Astrocyte (in vitro differentiated cells and primary cell): ENCODE measurements at regions not wholly inside any gene's neighbourhood (a gene's known extent, or its start where the extent isn't known, plus 50 kb on each side); places are given as distances from the start of the nearest gene placed in this dataset.
"Not testable (repeated sequence)": the region's sequence is repeated elsewhere in the genome, so short reads cannot be mapped to it uniquely, and the experiment has no call there.

Experiments used
- DNase-seq: peaks from one replicate; pipeline ENCODE4 v3.0.0-alpha.2; 2010; ENCODE audit warnings: low read depth
- FAIRE-seq: peaks from 2 replicates; lab custom pipeline; 2011; peaks lifted over from hg19 to GRCh38; lab: Jason Lieb, UNC
- H2AFZ ChIP-seq: 2 replicates; pipeline ENCODE4 v1.6.0; 2012; ENCODE audit warnings: low read depth, low read length, inconsistent platforms
- H3K27ac ChIP-seq: 2 replicates; pipeline ENCODE4 v1.5.1; 2011; ENCODE audit warnings: low read depth, low read length, inconsistent platforms
- H3K27me3 ChIP-seq: 2 replicates; pipeline ENCODE4 v1.6.0; 2011; ENCODE audit warnings: low read length, inconsistent platforms; ENCODE audit not compliant: insufficient read depth
- H3K36me3 ChIP-seq: 2 replicates; pipeline ENCODE4 v1.5.1; 2011; ENCODE audit warnings: low read length, inconsistent platforms; ENCODE audit not compliant: insufficient read depth
- H3K4me1 ChIP-seq: 2 replicates; pipeline ENCODE4 v1.5.1; 2011; ENCODE audit warnings: low read length, inconsistent platforms; ENCODE audit not compliant: insufficient read depth
- H3K4me2 ChIP-seq: 2 replicates; pipeline ENCODE4 v1.6.0; 2012; ENCODE audit warnings: low read length, inconsistent platforms
- H3K4me3 ChIP-seq: 2 replicates; pipeline ENCODE4 v1.5.1; 2011; ENCODE audit warnings: low read depth, mild to moderate bottlenecking, low read length, inconsistent platforms; ENCODE audit not compliant: insufficient read depth
- H3K79me2 ChIP-seq: 2 replicates; pipeline ENCODE4 v1.6.0; 2012; ENCODE audit warnings: mild to moderate bottlenecking, low read length, inconsistent platforms; ENCODE audit not compliant: insufficient read depth
- H3K9ac ChIP-seq: 2 replicates; pipeline ENCODE4 v1.6.0; 2012; ENCODE audit warnings: mild to moderate bottlenecking, low read length, inconsistent platforms
- H3K9me3 ChIP-seq: 2 replicates; pipeline ENCODE4 v1.5.1; 2012; ENCODE audit warnings: low read depth, mild to moderate bottlenecking, low read length, inconsistent platforms; ENCODE audit not compliant: insufficient read depth
- H4K20me1 ChIP-seq: 2 replicates; pipeline ENCODE4 v1.6.0; 2012; ENCODE audit warnings: low read length, inconsistent platforms; ENCODE audit not compliant: insufficient read depth
- H3K27ac Mint-ChIP-seq: one replicate; pipeline ENCODE4 v1.8.0; 2021; ENCODE audit warnings: mild to moderate bottlenecking, mixed read lengths; ENCODE audit not compliant: unreplicated experiment
- H3K27me3 Mint-ChIP-seq: one replicate; pipeline ENCODE4 v1.8.0; 2021; ENCODE audit warnings: low read depth, mixed read lengths; ENCODE audit not compliant: unreplicated experiment
- H3K36me3 Mint-ChIP-seq: one replicate; pipeline ENCODE4 v1.8.0; 2021; ENCODE audit warnings: low read depth, mixed read lengths; ENCODE audit not compliant: unreplicated experiment
- H3K4me1 Mint-ChIP-seq: one replicate; pipeline ENCODE4 v1.8.0; 2021; ENCODE audit warnings: low read depth, mixed read lengths; ENCODE audit not compliant: unreplicated experiment
- H3K4me3 Mint-ChIP-seq: one replicate; pipeline ENCODE4 v1.8.0; 2021; ENCODE audit warnings: mild to moderate bottlenecking, moderate library complexity, mixed read lengths; ENCODE audit not compliant: unreplicated experiment
- H3K9me3 Mint-ChIP-seq: one replicate; pipeline ENCODE4 v1.8.0; 2021; ENCODE audit warnings: mild to moderate bottlenecking, mixed read lengths; ENCODE audit not compliant: unreplicated experiment
- EZH2 ChIP-seq: IDR thresholded peaks from 2 replicates; pipeline ENCODE4 v1.6.1; 2012; ENCODE audit warnings: mild to moderate bottlenecking, low read length, inconsistent platforms; ENCODE audit not compliant: insufficient read depth
- TF ChIP-seq, protein P1 (sequence below): IDR thresholded peaks from 2 replicates; pipeline ENCODE4 v1.5.1; 2011; ENCODE audit warnings: low read depth, mild to moderate bottlenecking, inconsistent platforms, low read length, moderate library complexity; ENCODE audit not compliant: insufficient read depth

DNA sequence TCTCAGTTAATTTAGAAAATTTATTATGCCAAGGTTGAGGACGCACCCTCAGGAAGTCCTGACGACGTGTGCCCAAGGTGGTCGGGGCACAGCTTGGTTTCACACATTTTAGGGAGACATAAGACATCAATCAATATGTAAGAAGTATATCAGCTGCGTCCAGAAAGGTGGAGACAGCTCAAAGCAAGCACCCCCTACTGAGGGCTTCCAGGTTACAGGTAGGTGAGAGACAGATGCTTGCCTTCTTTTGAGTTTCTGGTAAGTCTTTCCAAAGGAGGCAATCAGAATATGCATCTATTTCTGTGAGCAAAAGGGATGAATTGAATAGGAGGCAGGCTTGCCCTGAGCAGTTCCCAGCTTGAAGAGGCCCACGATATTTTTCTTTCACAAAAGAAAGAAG is 614.3 kb downstream of the XPNPEP1 start:
- H2AFZ ChIP-seq: no peak overlapping the region
- H3K79me2 ChIP-seq: no peaks in the 10 kb centered on the region
- Mint-ChIP-seq H3K27ac (no peak overlapping the region), H3K4me1 (no peaks in the 10 kb centered on the region), H3K27me3 (no peaks in the 10 kb centered on the region), H3K36me3 (no peaks in the 10 kb centered on the region), H3K4me3 (no peak overlapping the region), H3K9me3 (no peaks in the 10 kb centered on the region)
- H3K27ac ChIP-seq: no peak overlapping the region
- no peaks in the 10 kb centered on the region for H3K4me1 ChIP-seq
- DNase-seq: no peak
- H4K20me1 ChIP-seq: no peaks in the 10 kb centered on the region
- H3K9ac ChIP-seq: no peak overlapping the region
- no peak overlapping the region for H3K4me2 ChIP-seq
- H3K27me3 ChIP-seq: no peaks in the 10 kb centered on the region
- H3K4me3 ChIP-seq: no peak overlapping the region
- no peak for FAIRE-seq
- TF ChIP-seq EZH2: no peak
- TF ChIP-seq, protein P1, sequence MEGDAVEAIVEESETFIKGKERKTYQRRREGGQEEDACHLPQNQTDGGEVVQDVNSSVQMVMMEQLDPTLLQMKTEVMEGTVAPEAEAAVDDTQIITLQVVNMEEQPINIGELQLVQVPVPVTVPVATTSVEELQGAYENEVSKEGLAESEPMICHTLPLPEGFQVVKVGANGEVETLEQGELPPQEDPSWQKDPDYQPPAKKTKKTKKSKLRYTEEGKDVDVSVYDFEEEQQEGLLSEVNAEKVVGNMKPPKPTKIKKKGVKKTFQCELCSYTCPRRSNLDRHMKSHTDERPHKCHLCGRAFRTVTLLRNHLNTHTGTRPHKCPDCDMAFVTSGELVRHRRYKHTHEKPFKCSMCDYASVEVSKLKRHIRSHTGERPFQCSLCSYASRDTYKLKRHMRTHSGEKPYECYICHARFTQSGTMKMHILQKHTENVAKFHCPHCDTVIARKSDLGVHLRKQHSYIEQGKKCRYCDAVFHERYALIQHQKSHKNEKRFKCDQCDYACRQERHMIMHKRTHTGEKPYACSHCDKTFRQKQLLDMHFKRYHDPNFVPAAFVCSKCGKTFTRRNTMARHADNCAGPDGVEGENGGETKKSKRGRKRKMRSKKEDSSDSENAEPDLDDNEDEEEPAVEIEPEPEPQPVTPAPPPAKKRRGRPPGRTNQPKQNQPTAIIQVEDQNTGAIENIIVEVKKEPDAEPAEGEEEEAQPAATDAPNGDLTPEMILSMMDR: no peak
- H3K36me3 ChIP-seq: no peaks in the 10 kb centered on the region
- H3K9me3 ChIP-seq: no peaks in the 10 kb centered on the region

DNA sequence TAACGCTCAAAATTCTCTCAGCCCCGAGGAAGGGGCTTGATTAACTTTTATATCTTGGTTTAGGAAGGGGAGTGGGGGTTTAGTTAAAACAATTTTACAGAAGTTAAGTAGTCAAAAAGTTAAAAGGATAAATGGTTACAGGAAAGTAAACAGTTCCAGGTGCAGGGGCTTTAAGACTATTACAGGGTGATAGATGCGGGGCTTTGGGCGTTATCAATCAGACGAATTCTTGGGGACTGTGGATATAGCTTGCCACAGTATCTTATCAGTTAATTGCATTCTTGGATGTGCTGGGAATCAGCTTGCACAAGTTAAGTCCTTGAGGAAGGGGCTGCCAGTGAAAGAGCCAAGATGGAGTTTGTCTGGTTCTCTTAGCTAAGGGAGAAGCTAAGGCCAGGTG is 616.2 kb downstream of the XPNPEP1 start:
- H3K4me2 ChIP-seq, H3K36me3 Mint-ChIP-seq, DNase-seq, H3K27me3 Mint-ChIP-seq, H3K27ac Mint-ChIP-seq, H4K20me1 ChIP-seq, H3K4me1 Mint-ChIP-seq, H3K4me1 ChIP-seq, H3K36me3 ChIP-seq, FAIRE-seq, H3K27ac ChIP-seq, H3K9me3 ChIP-seq, H3K27me3 ChIP-seq, H3K4me3 Mint-ChIP-seq, H3K4me3 ChIP-seq, H3K79me2 ChIP-seq, H2AFZ ChIP-seq, H3K9ac ChIP-seq, H3K9me3 Mint-ChIP-seq: not testable (repeated sequence)

DNA sequence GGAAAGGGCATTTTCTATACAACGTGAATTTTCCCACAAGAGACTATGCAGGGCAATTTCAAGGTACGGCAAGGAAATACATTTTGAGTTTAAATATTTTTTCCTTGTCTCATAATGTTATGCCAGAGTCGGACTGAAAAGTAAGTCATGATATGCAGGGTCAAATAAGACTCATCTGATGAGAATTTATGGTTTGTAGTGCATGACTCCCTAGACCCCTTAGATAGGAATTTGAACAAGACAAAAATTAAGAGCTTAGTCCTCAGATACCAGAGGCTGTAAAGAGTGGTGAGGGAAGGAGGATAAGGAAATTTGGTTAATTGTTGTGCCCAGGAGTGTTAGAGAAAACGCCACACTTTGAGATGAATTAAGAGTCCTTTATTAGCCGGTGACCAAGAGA is 616.6 kb downstream of the XPNPEP1 start:
- Histone ChIP-seq H3K4me1 (no peaks in the 10 kb centered on the region), H3K9me3 (no peaks in the 10 kb centered on the region), H3K4me3 (no peak overlapping the region), H2AFZ (no peak overlapping the region), H4K20me1 (no peaks in the 10 kb centered on the region), H3K27me3 (no peaks in the 10 kb centered on the region), H3K27ac (no peak overlapping the region), H3K4me2 (no peak overlapping the region), H3K79me2 (no peaks in the 10 kb centered on the region), H3K9ac (no peak overlapping the region), H3K36me3 (no peaks in the 10 kb centered on the region)
- Mint-ChIP-seq H3K4me1 (no peaks in the 10 kb centered on the region), H3K27ac (no peak overlapping the region), H3K4me3 (no peak overlapping the region), H3K27me3 (no peaks in the 10 kb centered on the region), H3K36me3 (no peaks in the 10 kb centered on the region), H3K9me3 (no peaks in the 10 kb centered on the region)
- TF ChIP-seq, protein P1: no peak
- no peak for TF ChIP-seq EZH2
- DNase-seq (peak; percentile 9), FAIRE-seq (no peak)
